ENCODE measurements at regions not wholly inside any gene's neighbourhood (a gene's known extent, or its start where the extent isn't known, plus 50 kb on each side); places are given as distances from the start of the nearest gene placed in this dataset.

GRCh38 chr4:53771326-53771725 lies 180.0 kb upstream of the LNX1 start:
- no peak for DNase-seq (ENCODE audit: low spot score)

DNA sequence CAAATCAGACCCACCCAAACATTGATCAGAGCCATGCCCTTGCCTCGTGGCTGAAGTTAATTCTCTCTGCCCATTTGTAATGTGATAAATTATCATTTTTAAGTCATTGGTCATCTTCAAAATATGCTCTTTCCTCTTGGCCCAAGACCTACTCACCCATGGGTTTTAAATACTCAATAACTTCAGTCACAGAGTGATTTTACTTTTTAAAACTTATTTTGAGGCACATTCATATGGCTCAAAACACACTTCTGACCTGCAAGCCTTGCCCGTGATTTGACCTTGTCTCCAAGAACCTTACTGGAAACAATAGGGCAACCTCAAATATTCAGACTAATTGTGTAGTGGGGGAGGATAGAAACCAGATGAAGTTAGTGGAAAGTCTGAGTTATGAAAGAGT lies 176.2 kb upstream of the LNX1 start:
- no peak for DNase-seq (ENCODE audit: low spot score)

DNA sequence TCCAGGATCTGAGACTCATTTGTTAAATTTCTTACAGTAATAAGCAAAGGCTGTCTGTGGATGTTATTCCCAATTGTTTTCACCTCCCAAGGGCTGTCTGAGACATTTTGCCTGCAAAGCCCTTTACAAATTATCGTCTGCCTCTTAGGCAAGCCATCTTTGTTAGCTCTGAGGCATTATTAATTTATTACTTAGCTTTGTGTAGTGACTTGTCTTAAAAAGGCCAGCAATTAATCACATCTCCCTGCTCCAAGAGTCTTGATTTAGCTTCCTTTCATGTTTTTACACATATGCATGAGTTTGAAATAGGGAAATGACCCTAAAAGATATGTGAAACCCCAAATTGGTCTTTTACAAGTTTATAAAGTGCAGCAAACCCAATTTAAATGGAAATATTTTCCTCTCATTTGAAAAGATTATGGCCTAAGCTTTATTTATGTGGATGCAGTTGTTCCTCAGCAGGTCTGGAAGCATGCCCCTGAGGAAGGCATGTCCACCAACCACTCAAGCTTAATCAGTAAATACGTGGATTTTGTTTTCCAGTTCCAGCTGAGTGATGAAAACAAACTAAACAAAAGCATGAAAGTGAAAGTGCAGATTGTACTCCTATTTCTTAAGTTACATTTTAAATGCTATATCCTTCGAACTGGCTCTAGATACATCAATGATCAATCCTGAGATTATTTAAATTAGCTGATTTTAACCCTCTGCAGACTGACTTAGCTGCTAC lies 173.6 kb upstream of the LNX1 start:
- DNase-seq (ENCODE audit: low spot score), result no peak

DNA sequence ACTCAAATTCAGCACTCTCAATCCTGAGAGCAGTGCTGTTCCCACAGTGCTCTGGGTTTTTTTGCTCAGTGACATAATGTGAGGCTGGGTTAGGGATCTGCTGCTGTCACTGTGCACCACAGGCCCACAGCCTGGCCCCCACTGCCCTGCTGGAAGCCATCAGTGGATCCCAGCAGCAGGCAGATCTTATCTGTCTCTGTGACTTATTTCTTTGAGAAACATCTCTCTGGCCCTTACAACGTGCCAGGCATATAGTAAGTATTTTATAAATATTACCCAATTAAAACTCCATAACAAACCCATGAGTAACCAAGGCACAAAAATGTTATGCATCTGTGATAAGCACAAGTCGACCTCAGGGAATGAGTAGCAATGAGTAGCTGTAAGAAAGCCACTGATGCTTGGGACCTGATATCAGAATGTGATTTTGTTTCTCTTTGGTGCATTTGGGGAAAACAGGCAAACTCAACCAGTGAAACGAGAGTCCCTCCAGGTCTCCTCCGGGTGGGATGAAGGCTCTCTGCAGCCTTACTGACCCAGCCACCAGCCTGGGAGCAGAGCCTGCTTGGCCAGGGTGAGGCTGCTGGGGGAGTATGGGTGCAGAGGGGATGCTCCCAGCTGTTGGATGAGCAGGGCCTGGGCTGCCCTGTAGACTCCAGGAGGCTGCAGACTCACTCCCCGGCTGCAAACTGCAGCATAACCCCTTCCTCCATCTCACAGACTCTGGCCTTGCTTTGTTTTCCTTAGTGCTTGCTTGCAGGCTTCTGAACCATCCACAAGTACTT lies 172.7 kb upstream of the LNX1 start:
- no peak for DNase-seq (ENCODE audit: low spot score)

GRCh38 chr4:53755656-53756055 lies 164.4 kb upstream of the LNX1 start:
- DNase-seq (ENCODE audit: low spot score), result no peak

GRCh38 chr4:53752124-53752523 lies 160.8 kb upstream of the LNX1 start:
- no peak for DNase-seq (ENCODE audit: low spot score)

- no peak for DNase-seq (ENCODE audit: low spot score)
Observed at GRCh38 chr4:53748328-53748772, 157.1 kb upstream of the LNX1 start.

GRCh38 chr4:53747401-53747800 lies 156.1 kb upstream of the LNX1 start:
- DNase-seq (ENCODE audit: low spot score), result no peak

GRCh38 chr4:53744446-53745160 lies 153.3 kb upstream of the LNX1 start:
- DNase-seq (ENCODE audit: low spot score), result no peak

- no peak for DNase-seq (ENCODE audit: low spot score)
Observed at GRCh38 chr4:53734584-53735353, 143.5 kb upstream of the LNX1 start.

- no peak for DNase-seq (ENCODE audit: low spot score)
Observed at GRCh38 chr4:53734182-53734581, 142.9 kb upstream of the LNX1 start.

GRCh38 chr4:53732661-53733060 lies 141.4 kb upstream of the LNX1 start:
- DNase-seq (ENCODE audit: low spot score), result no peak

DNA sequence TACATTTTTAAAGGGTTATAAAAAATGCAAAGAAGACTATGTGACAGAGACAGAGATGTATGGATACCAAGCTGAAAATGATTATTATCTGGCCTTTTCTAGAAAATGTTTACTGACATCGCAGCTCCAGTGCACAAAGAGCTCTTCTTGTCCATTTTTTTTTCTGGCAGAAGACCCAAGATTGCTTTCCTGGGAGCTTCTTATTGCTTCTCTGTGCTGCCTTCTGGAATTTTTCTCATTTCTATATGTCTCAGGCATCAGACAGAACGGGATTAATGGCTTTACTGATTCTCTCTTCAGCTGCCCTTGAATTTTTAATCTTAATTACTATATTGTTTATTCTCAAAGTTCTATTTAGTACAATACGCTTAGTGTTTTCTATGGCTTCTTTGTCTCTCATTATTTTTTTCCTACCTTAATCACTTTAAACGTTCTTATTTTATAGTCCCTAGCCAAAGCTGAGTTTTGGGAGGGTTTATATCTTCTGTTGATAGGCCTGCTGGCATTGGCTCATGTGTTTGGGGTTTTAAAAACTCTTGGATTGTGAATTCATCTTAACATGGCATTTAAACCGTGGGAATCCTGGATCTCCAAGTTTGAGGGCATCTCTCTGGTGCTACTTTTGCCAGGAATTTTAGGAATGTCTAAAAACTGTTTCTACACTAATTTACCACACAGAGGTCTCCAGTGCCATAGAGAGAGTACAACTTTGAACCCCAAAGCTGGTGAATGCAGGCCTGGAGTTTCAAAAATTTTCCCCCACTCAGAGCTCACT lies 138.9 kb upstream of the LNX1 start:
- DNase-seq (ENCODE audit: low spot score), result no peak

DNA sequence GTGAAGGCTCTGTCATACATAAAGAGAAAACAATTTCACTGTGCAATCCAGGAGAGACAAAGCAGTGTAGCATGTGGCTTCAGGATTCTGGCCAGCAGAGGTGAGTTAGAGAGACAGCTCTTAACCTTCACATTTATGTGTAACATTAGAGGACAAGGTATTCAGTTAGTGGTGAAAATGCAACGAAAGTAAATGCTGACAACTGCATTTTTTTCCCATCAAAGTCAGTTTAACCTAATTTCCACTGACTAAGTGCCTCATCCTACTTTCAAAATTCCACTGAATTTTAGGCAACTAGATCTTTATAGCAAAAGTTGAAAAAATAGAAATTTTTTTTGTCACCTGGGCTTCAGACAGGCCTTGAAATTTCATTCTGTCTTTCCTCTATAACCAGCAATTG lies 130.8 kb upstream of the LNX1 start:
- no peak for DNase-seq (ENCODE audit: low spot score)

DNA sequence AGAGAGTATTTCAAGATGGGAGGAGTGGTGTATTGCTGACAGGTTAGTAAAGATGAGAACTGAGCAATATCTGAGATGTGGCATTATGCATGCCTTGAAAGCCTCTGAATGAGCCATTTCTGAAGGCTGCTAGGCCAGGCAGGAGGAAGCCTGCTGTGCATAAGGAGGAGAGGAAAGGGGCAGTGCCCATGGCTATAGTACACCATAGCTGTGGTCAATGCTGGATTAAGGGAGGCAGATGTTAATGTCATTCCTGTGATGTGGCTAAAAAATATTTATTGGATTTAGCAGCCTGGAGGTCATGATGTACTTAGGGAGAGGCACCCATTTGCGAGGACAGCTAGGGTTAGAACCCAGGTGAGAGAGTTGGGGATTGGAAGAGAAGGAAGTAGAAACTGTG lies 130.0 kb upstream of the LNX1 start:
- no peak for DNase-seq (ENCODE audit: low spot score)

DNA sequence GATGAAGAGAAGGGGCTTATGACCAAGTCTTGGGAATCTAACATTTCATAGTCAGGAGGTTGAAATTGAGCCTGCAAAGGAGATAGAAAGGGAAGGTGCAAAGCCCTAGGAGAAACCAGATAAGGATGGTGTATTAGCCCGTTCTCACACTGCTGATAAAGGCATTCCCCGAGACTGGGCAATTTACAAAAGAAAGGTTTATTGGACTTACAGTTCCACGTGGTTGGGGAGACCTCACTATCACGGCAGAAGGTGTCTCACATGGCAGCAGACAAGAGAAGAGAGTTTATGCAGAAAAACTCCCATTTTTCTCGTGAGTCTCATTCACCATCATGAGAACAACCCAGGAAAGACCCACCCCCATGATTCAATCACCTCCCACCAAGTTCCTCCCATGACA lies 129.5 kb upstream of the LNX1 start:
- DNase-seq (ENCODE audit: low spot score), result no peak

DNA sequence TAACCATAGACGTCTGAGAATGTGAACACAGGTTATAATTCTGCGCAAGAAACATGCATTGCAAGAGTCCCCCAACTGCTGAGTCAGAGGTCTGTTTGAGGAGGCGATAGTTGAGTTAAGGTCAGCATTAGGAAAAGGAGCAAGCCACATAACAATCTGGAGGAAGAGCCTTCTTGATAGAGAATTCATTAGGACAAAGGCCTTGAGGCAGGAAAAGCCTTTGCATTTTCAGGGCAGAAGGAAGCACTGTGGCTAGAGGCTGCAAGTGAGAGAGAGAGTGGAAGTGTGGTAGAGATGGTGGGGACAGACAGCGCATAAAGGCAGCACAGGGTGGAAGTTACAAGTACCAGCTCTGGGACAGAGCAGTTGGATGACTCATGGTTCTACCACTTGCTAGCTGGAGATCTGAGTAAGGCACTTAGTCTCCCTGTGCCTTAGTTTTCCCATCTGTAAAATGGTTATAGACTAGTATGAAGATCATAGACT lies 125.8 kb upstream of the LNX1 start:
- DNase-seq (ENCODE audit: low spot score), result no peak

GRCh38 chr4:53716471-53717063 lies 125.3 kb upstream of the LNX1 start:
- no peak for DNase-seq (ENCODE audit: low spot score)

- DNase-seq (ENCODE audit: low spot score), result no peak
Observed at GRCh38 chr4:53716011-53716410, 124.7 kb upstream of the LNX1 start.

GRCh38 chr4:53714236-53715140 lies 123.2 kb upstream of the LNX1 start:
- DNase-seq (ENCODE audit: low spot score), result no peak

All from CD4-positive, alpha-beta T cell treated with Interleukin-6 at 100 ng/mL for 8 hours (primary cell).